Smooth muscle cell (in vitro differentiated cells): ENCODE measurements at regions not wholly inside any gene's neighbourhood (a gene's known extent, or its start where the extent isn't known, plus 50 kb on each side); places are given as distances from the start of the nearest gene placed in this dataset.

Experiments
- DNase-seq: peaks from one replicate; lab custom pipeline; 2025; ENCODE audit not compliant: unreplicated experiment; lab: John Stamatoyannopoulos, UW
- H2AFZ ChIP-seq: fragments of 200-600 bp; sonication (generic); 2 replicates; pipeline ENCODE4 v1.6.0; 2016; ENCODE audit warnings: antibody characterized with exemption, low read depth, mild to moderate bottlenecking
- H3F3A ChIP-seq: fragments of 200-600 bp; sonication (generic); 2 replicates; pipeline ENCODE4 v1.6.0; 2017; ENCODE audit warnings: antibody characterized with exemption, low read depth
- H3K27ac ChIP-seq: fragments of 200-600 bp; sonication (generic); 2 replicates; pipeline ENCODE4 v1.5.1; 2016; ENCODE audit warnings: low read depth, mild to moderate bottlenecking
- H3K27me3 ChIP-seq: fragments of 200-600 bp; sonication (generic); 2 replicates; pipeline ENCODE4 v1.6.1; 2016; ENCODE audit warnings: low read depth, mild to moderate bottlenecking
- H3K36me3 ChIP-seq: fragments of 200-600 bp; sonication (generic); 2 replicates; pipeline ENCODE4 v1.5.1; 2016; ENCODE audit warnings: low read depth
- H3K4me1 ChIP-seq: fragments of 200-600 bp; sonication (generic); 2 replicates; pipeline ENCODE4 v1.5.1; 2016; ENCODE audit warnings: low read depth
- H3K4me2 ChIP-seq: fragments of 200-600 bp; sonication (generic); 2 replicates; pipeline ENCODE4 v1.6.0; 2016; ENCODE audit warnings: mild to moderate bottlenecking
- H3K4me3 ChIP-seq: fragments of 200-600 bp; sonication (generic); 2 replicates; pipeline ENCODE4 v1.5.1; 2016; ENCODE audit warnings: mild to moderate bottlenecking
- H3K79me2 ChIP-seq: fragments of 200-600 bp; sonication (generic); 2 replicates; pipeline ENCODE4 v1.6.0; 2016; ENCODE audit warnings: low read depth, mild to moderate bottlenecking
- H3K9ac ChIP-seq: fragments of 200-600 bp; sonication (generic); 2 replicates; pipeline ENCODE4 v1.6.0; 2016; ENCODE audit warnings: low read depth
- H3K9me3 ChIP-seq: fragments of 200-600 bp; sonication (generic); replicated peaks from 2 replicates; pipeline ENCODE4 v1.5.1; 2016; ENCODE audit warnings: low read depth
- H4K20me1 ChIP-seq: fragments of 200-600 bp; sonication (generic); 2 replicates; pipeline ENCODE4 v1.6.0; 2016; ENCODE audit warnings: low read depth
- WGBS: methylation state at CpG from one replicate; pipeline ENCODE4 v1.1.7; 2016; ENCODE audit warnings: low lambda C conversion rate; 5-methylcytosine and 5-hydroxymethylcytosine counted together
- TF ChIP-seq, protein P1 (sequence below): fragments of 200-600 bp; sonication (generic); IDR thresholded peaks from 2 replicates; pipeline ENCODE4 v1.5.1; 2017; ENCODE audit warnings: borderline replicate concordance, mild to moderate bottlenecking, antibody characterized with exemption; ENCODE audit not compliant: insufficient read depth, poor library complexity, severe bottlenecking

DNA sequence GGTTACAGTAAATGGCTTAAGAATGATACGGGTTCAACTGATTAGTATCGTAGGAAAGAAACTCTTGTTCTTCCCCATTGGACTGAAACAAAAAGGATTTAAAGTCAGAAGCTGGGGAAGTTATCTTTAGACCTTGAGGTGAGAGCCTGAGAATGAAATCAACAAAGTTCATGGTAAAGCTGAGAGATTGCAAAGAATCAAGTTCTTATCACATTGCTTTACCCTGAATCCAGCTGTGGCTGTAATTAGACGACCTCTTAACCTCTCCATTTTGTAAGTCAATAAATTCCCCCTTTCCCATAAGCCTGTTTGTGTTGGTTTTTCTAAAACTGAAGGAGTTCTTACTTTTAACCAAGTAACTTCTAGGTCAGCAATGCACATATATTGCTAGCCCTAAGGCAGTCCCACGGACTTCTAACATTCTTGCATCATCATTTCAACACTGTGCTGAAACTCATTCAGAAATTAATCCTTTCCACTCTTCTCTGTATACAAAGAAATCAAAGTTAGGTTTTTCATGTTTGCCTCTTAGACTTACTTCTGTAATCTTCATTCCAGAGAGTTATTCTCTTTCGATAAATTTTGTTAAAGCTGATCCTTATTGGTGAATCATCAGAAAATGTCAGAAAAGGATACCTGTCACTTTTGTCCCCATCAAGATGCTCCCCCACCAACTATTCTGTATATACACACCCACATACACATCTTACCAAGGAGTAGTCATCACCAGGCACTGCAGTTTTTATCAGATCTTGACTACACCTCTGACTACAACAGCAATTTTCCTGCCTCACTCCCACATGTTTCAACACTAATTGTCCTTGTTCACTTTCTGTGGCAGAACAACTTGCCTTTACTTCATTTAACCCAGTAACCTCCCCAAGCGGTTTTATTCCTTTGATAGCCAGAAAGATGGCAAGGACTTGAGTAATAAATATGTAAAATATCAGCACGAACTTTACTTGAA lies 77.9 kb upstream of the STK26 start:
- H3F3A ChIP-seq: no peaks in the 10 kb centered on the region
- no peak overlapping the region for H3K4me3 ChIP-seq
- TF ChIP-seq, protein P1, sequence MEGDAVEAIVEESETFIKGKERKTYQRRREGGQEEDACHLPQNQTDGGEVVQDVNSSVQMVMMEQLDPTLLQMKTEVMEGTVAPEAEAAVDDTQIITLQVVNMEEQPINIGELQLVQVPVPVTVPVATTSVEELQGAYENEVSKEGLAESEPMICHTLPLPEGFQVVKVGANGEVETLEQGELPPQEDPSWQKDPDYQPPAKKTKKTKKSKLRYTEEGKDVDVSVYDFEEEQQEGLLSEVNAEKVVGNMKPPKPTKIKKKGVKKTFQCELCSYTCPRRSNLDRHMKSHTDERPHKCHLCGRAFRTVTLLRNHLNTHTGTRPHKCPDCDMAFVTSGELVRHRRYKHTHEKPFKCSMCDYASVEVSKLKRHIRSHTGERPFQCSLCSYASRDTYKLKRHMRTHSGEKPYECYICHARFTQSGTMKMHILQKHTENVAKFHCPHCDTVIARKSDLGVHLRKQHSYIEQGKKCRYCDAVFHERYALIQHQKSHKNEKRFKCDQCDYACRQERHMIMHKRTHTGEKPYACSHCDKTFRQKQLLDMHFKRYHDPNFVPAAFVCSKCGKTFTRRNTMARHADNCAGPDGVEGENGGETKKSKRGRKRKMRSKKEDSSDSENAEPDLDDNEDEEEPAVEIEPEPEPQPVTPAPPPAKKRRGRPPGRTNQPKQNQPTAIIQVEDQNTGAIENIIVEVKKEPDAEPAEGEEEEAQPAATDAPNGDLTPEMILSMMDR: no peak
- no peaks in the 10 kb centered on the region for H3K9me3 ChIP-seq
- no peaks in the 10 kb centered on the region for H3K79me2 ChIP-seq
- WGBS: 57% methylated on average over 7 of the region's 7 CpGs
- no peak overlapping the region for H3K9ac ChIP-seq
- no peak overlapping the region for H3K4me2 ChIP-seq
- H3K4me1 ChIP-seq: no peaks in the 10 kb centered on the region
- no peaks in the 10 kb centered on the region for H3K36me3 ChIP-seq
- H2AFZ ChIP-seq: no peak overlapping the region
- no peak overlapping the region for H3K27ac ChIP-seq
- DNase-seq: no peak
- H3K27me3 ChIP-seq: no peaks in the 10 kb centered on the region
- H4K20me1 ChIP-seq: no peaks in the 10 kb centered on the region

DNA sequence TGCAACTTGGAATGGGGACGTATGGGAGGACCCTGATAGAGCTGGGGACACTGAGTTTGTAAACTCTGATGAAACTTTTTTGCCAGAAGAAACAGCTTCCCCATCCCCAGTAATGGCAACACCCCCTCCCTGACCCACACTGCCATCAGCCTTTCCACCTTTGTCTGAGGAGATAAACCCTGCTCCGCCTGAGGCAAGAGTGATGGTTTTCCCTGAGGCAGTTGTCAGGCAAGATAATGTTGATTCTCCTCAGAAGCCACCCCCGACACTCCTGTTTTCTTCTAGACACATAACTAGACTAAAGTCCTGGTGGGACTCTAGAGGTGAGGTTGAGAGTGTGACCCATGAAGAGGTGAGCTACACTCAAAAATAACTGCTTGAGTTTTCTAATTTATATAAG lies 71.9 kb upstream of the STK26 start:
- H3K27me3 ChIP-seq: no peaks in the 10 kb centered on the region
- H4K20me1 ChIP-seq: no peaks in the 10 kb centered on the region
- no peaks in the 10 kb centered on the region for H3K36me3 ChIP-seq
- H3K4me1 ChIP-seq: no peaks in the 10 kb centered on the region
- H3K4me3 ChIP-seq: no peak overlapping the region
- H3K27ac ChIP-seq: no peak overlapping the region
- H2AFZ ChIP-seq: no peak overlapping the region
- TF ChIP-seq, protein P1: no peak
- WGBS: 76% methylated on average over 3 of the region's 3 CpGs
- no peak overlapping the region for H3K9ac ChIP-seq
- no peaks in the 10 kb centered on the region for H3K79me2 ChIP-seq
- DNase-seq: no peak
- H3K4me2 ChIP-seq: no peak overlapping the region
- no peaks in the 10 kb centered on the region for H3K9me3 ChIP-seq
- no peaks in the 10 kb centered on the region for H3F3A ChIP-seq

DNA sequence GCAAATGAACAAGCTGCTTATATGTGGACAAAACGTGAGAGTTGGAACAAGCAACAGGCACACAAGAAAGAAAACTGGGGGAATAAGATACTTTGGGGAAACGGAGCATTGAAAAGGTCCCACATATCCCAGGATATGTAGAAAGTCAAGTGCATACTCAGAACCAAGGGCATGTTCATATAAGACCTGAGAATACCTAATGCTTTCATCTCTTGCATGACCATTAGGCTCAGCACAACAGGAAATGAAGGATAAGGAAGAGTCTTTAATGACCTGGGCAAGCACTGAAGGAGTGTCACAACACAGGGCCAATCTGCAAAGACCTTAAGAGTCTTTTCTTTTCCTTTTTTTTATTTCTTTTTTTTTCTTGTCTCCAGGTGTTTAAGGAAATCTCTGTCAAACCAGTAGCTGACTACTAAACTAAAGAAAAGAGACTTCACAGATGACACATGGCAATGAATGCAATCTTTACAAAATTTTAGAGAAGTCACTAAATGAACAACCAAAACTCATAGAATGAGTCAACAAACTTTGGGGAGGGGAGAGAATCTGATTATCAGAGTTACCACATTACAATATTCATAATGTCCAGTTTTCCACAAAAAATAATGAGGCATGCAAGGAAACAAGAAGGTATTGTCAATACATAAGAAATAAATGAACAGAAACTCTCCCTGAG lies 67.9 kb upstream of the STK26 start:
- Histone ChIP-seq H3K4me1 (no peaks in the 10 kb centered on the region), H2AFZ (no peak overlapping the region), H3K4me3 (no peak overlapping the region), H3F3A (no peaks in the 10 kb centered on the region), H3K27ac (no peak overlapping the region), H3K4me2 (no peak overlapping the region), H3K79me2 (no peaks in the 10 kb centered on the region), H4K20me1 (no peaks in the 10 kb centered on the region), H3K9me3 (no peaks in the 10 kb centered on the region), H3K9ac (no peak overlapping the region), H3K27me3 (no peaks in the 10 kb centered on the region), H3K36me3 (no peaks in the 10 kb centered on the region)
- no peak for DNase-seq
- 69% methylated on average over 2 of the region's 2 CpGs for WGBS
- TF ChIP-seq, protein P1: no peak
